Ovary (tissue), 3 donors: ENCODE measurements at regions not wholly inside any gene's neighbourhood (a gene's known extent, or its start where the extent isn't known, plus 50 kb on each side); places are given as distances from the start of the nearest gene placed in this dataset.

Source experiments
- POLR2A ChIP-seq: fragments of 450-650 bp; IDR thresholded peaks from one replicate; pipeline ENCODE4 v1.6.1; 2017; ENCODE audit warnings: antibody characterized with exemption, mild to moderate bottlenecking, moderate library complexity
- TF ChIP-seq, protein P1 (sequence below), 3 donors: fragments of 450-650 bp in 2 of 3; fragments of 200-600 bp in 1 of 3; IDR thresholded peaks; one replicate each; pipeline versions ENCODE4 v1.5.1 to v1.8.0; 2016 to 2022; ENCODE audit warnings: antibody characterized with exemption in 3 of 3, mild to moderate bottlenecking in 1 of 3
- donor health status: DM: no; HTN: no; CAD: no.

DNA sequence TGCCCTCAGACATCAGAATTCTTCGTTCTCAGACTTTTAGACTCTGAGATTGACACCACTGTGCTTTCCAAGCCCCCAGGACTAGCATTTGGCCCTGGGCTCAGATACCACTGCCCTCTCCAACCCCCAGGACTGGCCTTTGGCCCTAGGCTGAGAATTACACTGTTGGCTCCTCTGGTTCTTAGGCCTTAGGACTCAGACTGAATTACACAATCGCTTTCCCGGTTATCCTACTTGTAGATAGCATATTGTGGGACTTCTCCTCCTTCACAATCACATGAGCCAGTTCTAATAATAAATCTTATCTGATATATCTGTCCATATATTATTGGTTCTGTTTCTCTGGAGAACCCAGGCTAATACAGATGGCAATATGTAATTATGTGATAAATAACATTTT, 1725.5 kb downstream of the GRIK2 start:
- no peak for TF ChIP-seq POLR2A
- TF ChIP-seq, protein P1, sequence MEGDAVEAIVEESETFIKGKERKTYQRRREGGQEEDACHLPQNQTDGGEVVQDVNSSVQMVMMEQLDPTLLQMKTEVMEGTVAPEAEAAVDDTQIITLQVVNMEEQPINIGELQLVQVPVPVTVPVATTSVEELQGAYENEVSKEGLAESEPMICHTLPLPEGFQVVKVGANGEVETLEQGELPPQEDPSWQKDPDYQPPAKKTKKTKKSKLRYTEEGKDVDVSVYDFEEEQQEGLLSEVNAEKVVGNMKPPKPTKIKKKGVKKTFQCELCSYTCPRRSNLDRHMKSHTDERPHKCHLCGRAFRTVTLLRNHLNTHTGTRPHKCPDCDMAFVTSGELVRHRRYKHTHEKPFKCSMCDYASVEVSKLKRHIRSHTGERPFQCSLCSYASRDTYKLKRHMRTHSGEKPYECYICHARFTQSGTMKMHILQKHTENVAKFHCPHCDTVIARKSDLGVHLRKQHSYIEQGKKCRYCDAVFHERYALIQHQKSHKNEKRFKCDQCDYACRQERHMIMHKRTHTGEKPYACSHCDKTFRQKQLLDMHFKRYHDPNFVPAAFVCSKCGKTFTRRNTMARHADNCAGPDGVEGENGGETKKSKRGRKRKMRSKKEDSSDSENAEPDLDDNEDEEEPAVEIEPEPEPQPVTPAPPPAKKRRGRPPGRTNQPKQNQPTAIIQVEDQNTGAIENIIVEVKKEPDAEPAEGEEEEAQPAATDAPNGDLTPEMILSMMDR (IDR thresholded peaks at IDR 0.05) = no peak
